Panc1 (cell line): ENCODE measurements at regions not wholly inside any gene's neighbourhood (a gene's known extent, or its start where the extent isn't known, plus 50 kb on each side); places are given as distances from the start of the nearest gene placed in this dataset.

Experiments used
- ATAC-seq: fragments of 200-7000 bp; cut with Tn5 transposase; 2 replicates; pipeline ENCODE4 v1.9.1; 2020; ENCODE audit warnings: mild to moderate bottlenecking, moderate library complexity
- BruUV-seq: library from RNA; stranded (reverse); fragments of 400-500 nt; replicated peaks from 2 replicates; lab custom pipeline; 2021; lab: Mats Ljungman, UMichigan
- CTCF ChIA-PET: fragments of 300-600 bp; sonication (Branson Sonifier 250); formaldehyde crosslinking; loops from one replicate; lab custom pipeline; 2022; ENCODE audit warnings: antibody characterized with exemption; lab: Charles Lee
- POLR2A ChIA-PET: fragments of 300-600 bp; sonication (Branson Sonifier 250); formaldehyde crosslinking; loops from one replicate; lab custom pipeline; 2022; ENCODE audit warnings: antibody characterized with exemption; lab: Charles Lee
- DNase-seq: peaks from one replicate; pipeline ENCODE4 v3.0.0-alpha.2; 2010; ENCODE audit warnings: low read depth, low spot score
- H3K27ac ChIP-seq: 2 replicates; pipeline ENCODE4 v1.5.1; 2011; ENCODE audit warnings: mild to moderate bottlenecking, low read length, inconsistent platforms
- H3K27me3 ChIP-seq: fragments of 200-500 bp; sonication (Bioruptor generic); 2 replicates; pipeline ENCODE4 v1.6.0; 2014; ENCODE audit warnings: low read length, inconsistent platforms; ENCODE audit not compliant: control insufficient read depth, insufficient read depth
- H3K36me3 ChIP-seq: fragments of 200-500 bp; sonication (Bioruptor generic); 2 replicates; pipeline ENCODE4 v1.5.1; 2014; ENCODE audit warnings: inconsistent platforms, mild to moderate bottlenecking, low read length, moderate library complexity; ENCODE audit not compliant: control insufficient read depth, insufficient read depth
- H3K4me1 ChIP-seq: 2 replicates; pipeline ENCODE4 v1.5.1; 2011; ENCODE audit warnings: inconsistent platforms, mild to moderate bottlenecking, low read length, moderate library complexity; ENCODE audit not compliant: control insufficient read depth, insufficient read depth
- H3K4me3 ChIP-seq, 2 experiments: 2 replicates each; pipeline ENCODE4 v1.5.1; 2011 to 2012; ENCODE audit warnings: low read depth in 2 of 2, low read length in 2 of 2, mild to moderate bottlenecking in 2 of 2, inconsistent platforms in 1 of 2, moderate library complexity in 1 of 2
- H3K9me3 ChIP-seq: fragments of 200-500 bp; sonication (Bioruptor generic); 2 replicates; pipeline ENCODE4 v1.5.1; 2014; ENCODE audit warnings: low read depth, mild to moderate bottlenecking, inconsistent platforms, low read length, moderate library complexity; ENCODE audit not compliant: control insufficient read depth, insufficient read depth
- POLR2AphosphoS5 ChIP-seq: IDR thresholded peaks from 2 replicates; pipeline ENCODE4 v1.6.1; 2012; ENCODE audit warnings: mild to moderate bottlenecking, low read depth, low read length, moderate library complexity
- SIN3A ChIP-seq: IDR thresholded peaks from 2 replicates; pipeline ENCODE4 v1.6.1; 2012; ENCODE audit warnings: low read depth, mild to moderate bottlenecking, low read length, moderate library complexity, borderline replicate concordance; ENCODE audit not compliant: insufficient read depth
- TCF7L2 ChIP-seq: IDR thresholded peaks from 2 replicates; pipeline ENCODE4 v1.6.1; 2011; ENCODE audit warnings: mild to moderate bottlenecking, low read depth, low read length, inconsistent platforms
- in situ Hi-C: cut with HindIII; loops from 2 replicates; pipeline ENCODE4 v1.10.0; 2016; ENCODE audit warnings: low sequenced_read_pairs, low pct_unique_long_range_greater_than_20kb
- intact Hi-C: fragments of 100-400 bp; cut with micrococcal nuclease; formaldehyde crosslinking; loops from one replicate; pipeline ENCODE4 v1.10.0; 2022; ENCODE audit not compliant: unreplicated experiment
- TF ChIP-seq, protein P1 (sequence below): fragments of 450-650 bp; IDR thresholded peaks from 2 replicates; pipeline ENCODE4 v1.5.1; 2017; ENCODE audit warnings: mild to moderate bottlenecking
- TF ChIP-seq, protein P2 (sequence below), 2 experiments: IDR thresholded peaks; 2 replicates each; pipeline ENCODE4 v1.6.1; 2011 to 2012; ENCODE audit warnings: low read depth in 2 of 2, control low read depth in 1 of 2, low read length in 1 of 2, mild to moderate bottlenecking in 1 of 2, moderate library complexity in 1 of 2; ENCODE audit not compliant: insufficient read depth in 1 of 2

DNA sequence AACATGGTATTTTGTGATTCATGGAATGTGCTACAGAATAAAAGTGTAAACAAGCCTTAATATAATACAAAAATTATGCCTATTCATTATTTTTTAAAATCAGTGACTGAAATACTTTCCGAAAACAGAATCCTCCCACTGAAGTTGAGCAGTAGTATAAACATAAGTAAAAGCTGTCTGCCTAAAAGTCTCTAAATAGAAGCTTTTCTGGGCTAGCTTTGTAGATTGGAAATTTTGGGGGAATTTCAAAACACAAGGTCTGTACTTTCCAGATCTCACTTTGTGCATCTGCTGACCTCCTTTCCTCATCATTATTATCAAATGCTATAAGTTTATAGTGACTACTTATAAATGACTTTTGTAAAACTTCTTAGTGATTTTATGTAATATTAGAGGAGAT is 80.4 kb upstream of the TRHDE start:
- no TSS peak for BruUV-seq
- H3K4me3 ChIP-seq = no peak overlapping the region
- no peaks in the 10 kb centered on the region for H3K4me1 ChIP-seq
- POLR2A ChIA-PET = no interaction called here
- DNase-seq (no peak), ATAC-seq (no peak)
- intact Hi-C loops = no loop called here
- TF ChIP-seq, protein P1, sequence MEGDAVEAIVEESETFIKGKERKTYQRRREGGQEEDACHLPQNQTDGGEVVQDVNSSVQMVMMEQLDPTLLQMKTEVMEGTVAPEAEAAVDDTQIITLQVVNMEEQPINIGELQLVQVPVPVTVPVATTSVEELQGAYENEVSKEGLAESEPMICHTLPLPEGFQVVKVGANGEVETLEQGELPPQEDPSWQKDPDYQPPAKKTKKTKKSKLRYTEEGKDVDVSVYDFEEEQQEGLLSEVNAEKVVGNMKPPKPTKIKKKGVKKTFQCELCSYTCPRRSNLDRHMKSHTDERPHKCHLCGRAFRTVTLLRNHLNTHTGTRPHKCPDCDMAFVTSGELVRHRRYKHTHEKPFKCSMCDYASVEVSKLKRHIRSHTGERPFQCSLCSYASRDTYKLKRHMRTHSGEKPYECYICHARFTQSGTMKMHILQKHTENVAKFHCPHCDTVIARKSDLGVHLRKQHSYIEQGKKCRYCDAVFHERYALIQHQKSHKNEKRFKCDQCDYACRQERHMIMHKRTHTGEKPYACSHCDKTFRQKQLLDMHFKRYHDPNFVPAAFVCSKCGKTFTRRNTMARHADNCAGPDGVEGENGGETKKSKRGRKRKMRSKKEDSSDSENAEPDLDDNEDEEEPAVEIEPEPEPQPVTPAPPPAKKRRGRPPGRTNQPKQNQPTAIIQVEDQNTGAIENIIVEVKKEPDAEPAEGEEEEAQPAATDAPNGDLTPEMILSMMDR = no peak
- TF ChIP-seq SIN3A (no peak), TCF7L2 (no peak), POLR2AphosphoS5 (no peak)
- TF ChIP-seq, protein P2, sequence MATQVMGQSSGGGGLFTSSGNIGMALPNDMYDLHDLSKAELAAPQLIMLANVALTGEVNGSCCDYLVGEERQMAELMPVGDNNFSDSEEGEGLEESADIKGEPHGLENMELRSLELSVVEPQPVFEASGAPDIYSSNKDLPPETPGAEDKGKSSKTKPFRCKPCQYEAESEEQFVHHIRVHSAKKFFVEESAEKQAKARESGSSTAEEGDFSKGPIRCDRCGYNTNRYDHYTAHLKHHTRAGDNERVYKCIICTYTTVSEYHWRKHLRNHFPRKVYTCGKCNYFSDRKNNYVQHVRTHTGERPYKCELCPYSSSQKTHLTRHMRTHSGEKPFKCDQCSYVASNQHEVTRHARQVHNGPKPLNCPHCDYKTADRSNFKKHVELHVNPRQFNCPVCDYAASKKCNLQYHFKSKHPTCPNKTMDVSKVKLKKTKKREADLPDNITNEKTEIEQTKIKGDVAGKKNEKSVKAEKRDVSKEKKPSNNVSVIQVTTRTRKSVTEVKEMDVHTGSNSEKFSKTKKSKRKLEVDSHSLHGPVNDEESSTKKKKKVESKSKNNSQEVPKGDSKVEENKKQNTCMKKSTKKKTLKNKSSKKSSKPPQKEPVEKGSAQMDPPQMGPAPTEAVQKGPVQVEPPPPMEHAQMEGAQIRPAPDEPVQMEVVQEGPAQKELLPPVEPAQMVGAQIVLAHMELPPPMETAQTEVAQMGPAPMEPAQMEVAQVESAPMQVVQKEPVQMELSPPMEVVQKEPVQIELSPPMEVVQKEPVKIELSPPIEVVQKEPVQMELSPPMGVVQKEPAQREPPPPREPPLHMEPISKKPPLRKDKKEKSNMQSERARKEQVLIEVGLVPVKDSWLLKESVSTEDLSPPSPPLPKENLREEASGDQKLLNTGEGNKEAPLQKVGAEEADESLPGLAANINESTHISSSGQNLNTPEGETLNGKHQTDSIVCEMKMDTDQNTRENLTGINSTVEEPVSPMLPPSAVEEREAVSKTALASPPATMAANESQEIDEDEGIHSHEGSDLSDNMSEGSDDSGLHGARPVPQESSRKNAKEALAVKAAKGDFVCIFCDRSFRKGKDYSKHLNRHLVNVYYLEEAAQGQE (IDR thresholded peaks at IDR 0.05; ENCODE audit: insufficient read depth in 1 of 2, low read depth in 2 of 2, low read length in 1 of 2) = no peak
- no peaks in the 10 kb centered on the region for H3K36me3 ChIP-seq
- CTCF ChIA-PET = no interaction called here
- no peaks in the 10 kb centered on the region for H3K27me3 ChIP-seq
- no peak overlapping the region for H3K27ac ChIP-seq
- no peaks in the 10 kb centered on the region for H3K9me3 ChIP-seq
- in situ Hi-C loops = no loop called here

DNA sequence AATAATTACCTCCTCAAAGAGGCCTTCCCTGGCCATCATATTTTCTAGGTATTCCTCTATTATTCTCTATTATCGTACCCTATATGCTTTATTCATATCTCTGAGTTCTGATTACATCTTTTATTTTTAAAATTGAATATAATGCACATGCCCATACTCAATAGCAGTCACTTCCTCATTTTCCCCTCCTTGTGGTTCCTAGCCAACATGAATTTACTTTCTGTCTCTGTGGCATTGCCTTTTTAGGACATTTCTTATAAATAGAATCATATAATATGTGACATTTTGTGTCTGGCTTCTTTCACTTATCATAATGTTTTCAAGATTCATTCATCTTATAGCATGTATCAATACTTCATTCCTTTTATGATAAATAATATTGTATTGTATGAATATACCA is 74.4 kb upstream of the TRHDE start:
- Histone ChIP-seq H3K36me3 (no peaks in the 10 kb centered on the region), H3K4me3 (no peak overlapping the region), H3K9me3 (no peaks in the 10 kb centered on the region), H3K4me1 (no peaks in the 10 kb centered on the region), H3K27ac (no peak overlapping the region), H3K27me3 (no peaks in the 10 kb centered on the region)
- intact Hi-C loops (no loop called here), in situ Hi-C loops (no loop called here)
- DNase-seq = no peak
- BruUV-seq = no TSS peak
- TF ChIP-seq, protein P2 (IDR thresholded peaks at IDR 0.05; ENCODE audit: insufficient read depth in 1 of 2, low read depth in 2 of 2, low read length in 1 of 2) = no peak
- TF ChIP-seq POLR2AphosphoS5 = no peak
- TF ChIP-seq, protein P1 = no peak
- no peak for TF ChIP-seq SIN3A
- no peak for TF ChIP-seq TCF7L2
- no peak for ATAC-seq
- POLR2A ChIA-PET = no interaction called here
- CTCF ChIA-PET = no interaction called here
